Peyer's patch (tissue), 4 donors: ENCODE measurements at regions not wholly inside any gene's neighbourhood (a gene's known extent, or its start where the extent isn't known, plus 50 kb on each side); places are given as distances from the start of the nearest gene placed in this dataset.

ENCODE experiments used
- POLR2A ChIP-seq, 2 donors: fragments of 450-650 bp; IDR thresholded peaks; one replicate each; pipeline ENCODE4 v1.5.1; 2017; ENCODE audit warnings: antibody characterized with exemption in 2 of 2, mild to moderate bottlenecking in 2 of 2, moderate library complexity in 2 of 2
- TF ChIP-seq, protein P1 (sequence below), 6 experiments: fragments of 450-650 bp in 4 of 6; fragments of 200-600 bp in 2 of 6; sonication (generic) in 1 of 6; IDR thresholded peaks; one replicate each; pipeline ENCODE4 v1.5.1; 2017 to 2019; ENCODE audit warnings: antibody characterized with exemption in 6 of 6, mild to moderate bottlenecking in 3 of 6, moderate library complexity in 1 of 6

DNA sequence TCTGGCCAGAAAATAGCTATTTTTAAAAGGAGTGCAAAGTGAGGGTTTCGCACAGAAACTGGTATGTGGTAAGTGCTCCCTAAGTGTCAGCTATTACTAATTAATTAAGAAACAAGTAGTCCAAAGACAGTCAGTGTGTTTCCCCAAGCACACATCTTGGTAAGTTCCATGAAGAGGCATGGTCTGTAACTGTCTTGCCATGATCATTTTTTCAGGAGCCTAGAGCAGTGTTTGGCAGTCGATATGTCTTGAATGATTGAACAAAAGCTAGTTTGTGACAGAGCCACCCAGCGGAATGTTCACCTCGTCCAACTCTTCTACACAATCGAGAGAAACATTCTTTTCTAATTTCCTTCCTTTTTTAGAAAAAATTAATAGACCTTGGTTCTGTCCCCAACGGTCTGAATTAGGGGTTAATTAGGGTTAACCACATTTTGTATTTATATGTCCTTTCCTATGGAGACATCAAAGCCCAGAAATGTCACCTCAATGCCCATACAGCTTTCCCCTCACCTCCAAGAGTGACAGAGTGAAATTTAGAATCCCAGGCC lies 57.6 kb upstream of the FTH1 start:
- TF ChIP-seq, protein P1, sequence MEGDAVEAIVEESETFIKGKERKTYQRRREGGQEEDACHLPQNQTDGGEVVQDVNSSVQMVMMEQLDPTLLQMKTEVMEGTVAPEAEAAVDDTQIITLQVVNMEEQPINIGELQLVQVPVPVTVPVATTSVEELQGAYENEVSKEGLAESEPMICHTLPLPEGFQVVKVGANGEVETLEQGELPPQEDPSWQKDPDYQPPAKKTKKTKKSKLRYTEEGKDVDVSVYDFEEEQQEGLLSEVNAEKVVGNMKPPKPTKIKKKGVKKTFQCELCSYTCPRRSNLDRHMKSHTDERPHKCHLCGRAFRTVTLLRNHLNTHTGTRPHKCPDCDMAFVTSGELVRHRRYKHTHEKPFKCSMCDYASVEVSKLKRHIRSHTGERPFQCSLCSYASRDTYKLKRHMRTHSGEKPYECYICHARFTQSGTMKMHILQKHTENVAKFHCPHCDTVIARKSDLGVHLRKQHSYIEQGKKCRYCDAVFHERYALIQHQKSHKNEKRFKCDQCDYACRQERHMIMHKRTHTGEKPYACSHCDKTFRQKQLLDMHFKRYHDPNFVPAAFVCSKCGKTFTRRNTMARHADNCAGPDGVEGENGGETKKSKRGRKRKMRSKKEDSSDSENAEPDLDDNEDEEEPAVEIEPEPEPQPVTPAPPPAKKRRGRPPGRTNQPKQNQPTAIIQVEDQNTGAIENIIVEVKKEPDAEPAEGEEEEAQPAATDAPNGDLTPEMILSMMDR (IDR thresholded peaks at IDR 0.05), result no peak
- TF ChIP-seq POLR2A (IDR thresholded peaks at IDR 0.05), result no peak
